GM18907 (cell line): ENCODE measurements at regions not wholly inside any gene's neighbourhood (a gene's known extent, or its start where the extent isn't known, plus 50 kb on each side); places are given as distances from the start of the nearest gene placed in this dataset.
"Not testable (repeated sequence)": the region's sequence is repeated elsewhere in the genome, so short reads cannot be mapped to it uniquely, and the experiment has no call there.

ENCODE experiments used
- ATAC-seq: cut with Tn5 transposase; IDR thresholded peaks from one replicate; pipeline ENCODE4 v1.9.1; 2021; ENCODE audit warnings: mild to moderate bottlenecking, moderate library complexity; ENCODE audit not compliant: unreplicated experiment

DNA sequence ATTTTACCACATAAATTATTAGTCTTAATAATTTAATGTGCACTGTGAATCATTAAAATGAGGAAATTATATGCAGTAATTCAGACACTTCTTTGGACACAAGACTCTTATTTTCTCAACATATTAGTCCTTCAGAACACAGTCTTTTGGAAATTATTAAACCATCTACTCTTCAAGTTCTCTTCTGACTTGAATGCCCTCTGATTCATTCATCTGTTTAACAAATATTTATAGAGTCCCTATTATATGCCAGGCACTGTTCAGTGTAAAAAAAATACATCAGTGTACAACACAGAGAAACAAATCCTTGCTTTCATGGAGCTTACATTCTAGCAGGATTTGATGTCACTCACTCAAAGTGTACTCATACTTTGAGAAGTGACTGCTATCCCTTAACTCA is 163.4 kb upstream of the IL12B start:
- no peak for ATAC-seq

DNA sequence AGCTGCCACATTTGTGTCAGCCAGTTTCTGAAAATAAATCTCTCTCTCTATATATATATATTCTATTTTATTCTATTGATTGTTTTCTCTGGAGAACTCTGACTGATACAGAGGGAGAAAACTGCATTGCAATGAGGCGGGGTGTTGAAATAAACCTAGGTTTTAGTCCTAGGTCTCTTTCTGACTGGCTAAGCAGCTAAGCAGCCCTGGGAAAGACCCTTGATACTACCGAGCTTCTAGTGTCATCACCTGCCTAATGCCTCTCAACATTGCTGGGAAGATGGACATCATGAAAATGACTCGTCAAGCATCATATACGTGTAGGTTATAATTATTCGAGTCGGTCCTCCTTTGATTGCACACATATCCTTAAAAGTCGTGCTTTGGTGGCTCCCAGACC is 166.5 kb upstream of the IL12B start:
- ATAC-seq = no peak

DNA sequence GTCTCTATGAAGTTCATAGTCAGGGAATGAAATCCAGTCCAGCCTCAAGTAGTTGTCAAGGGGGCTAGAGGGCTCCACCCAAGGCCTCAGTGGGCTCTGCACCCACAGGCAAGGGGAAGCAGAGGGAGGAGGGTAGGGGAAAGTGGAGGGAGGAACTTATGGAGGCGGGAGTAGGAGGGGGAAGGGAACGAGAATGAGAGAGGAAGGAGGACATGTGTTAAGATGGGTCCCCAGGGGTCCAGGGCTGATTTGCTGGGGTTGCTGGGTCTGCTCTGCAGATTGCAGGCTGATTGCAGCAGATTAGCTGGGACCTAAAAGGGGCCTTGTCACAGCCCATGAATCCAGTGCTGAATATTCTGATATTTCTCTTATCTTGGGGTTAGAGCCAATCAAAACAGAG is 166.9 kb upstream of the IL12B start:
- no peak for ATAC-seq

DNA sequence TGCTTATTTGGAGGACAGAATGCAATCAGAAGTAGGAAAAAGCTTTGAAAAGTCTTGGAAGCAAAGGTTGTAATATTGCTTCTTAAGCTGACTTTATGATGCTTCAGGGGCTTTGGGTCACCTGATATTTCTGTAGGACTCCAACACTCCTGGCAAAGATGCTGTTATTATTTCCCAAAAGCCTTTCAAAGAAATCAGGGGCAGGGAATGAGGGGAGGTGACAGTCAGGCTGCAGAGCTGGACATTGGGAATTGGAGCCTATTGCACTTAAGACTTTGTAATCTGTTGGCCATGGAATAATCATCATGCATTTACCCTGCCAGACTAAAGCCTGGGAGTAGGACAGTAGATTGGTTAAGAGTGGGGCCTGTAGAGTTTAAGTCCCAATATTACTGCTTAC is 168.3 kb upstream of the IL12B start:
- ATAC-seq = no peak

DNA sequence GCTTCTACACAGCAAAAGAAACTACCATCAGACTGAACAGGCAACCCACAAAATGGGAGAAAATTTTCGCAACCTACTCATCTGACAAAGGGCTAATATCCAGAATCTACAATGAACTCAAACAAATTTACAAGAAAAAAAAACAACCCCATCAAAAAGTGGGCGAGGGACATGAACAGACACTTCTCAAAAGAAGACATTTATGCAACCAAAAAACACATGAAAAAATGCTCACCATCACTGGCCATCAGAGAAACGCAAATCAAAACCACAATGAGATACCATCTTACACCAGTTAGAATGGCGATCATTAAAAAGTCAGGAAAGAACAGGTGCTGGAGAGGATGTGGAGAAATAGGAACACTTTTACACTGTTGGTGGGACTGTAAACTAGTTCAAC is 171.8 kb upstream of the IL12B start:
- not testable (repeated sequence) for ATAC-seq

GRCh38 chr5:159503236-159503635 is 172.9 kb upstream of the IL12B start:
- ATAC-seq = no peak

DNA sequence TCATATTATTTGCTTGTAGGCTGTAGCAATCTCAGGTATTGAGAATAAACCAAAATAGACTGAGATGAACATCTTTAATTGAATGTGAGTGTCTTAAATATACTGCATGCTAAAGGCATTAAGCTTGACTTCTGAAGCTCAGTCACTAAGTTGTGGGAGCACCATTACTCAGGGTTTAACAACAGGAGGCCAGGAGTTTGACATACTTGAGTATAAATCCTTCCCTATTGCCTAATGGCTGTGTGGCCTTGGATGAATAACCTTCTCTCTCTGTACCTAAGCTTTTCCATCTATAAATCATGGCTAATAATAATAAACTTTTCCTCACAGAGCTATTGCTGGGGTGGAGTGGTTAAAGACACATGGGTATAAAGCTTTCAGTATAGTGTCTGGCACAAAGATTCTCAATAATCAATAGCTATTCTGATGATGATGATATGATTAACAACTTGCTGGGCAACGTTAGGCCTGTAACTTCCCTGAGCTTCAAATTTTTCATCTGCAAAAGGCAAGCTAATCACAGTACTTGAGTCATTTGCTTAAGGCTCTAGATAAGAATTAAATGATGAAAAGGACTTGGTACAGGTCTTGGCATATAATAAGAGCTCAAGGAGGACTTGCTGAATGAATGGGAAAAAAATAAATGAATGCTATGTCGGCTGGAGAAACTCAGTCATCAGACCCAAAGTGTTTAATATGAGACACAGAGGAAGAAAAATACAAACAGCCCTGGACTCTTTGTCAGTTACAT is 174.0 kb upstream of the IL12B start:
- no peak for ATAC-seq

GRCh38 chr5:159504857-159505304 is 174.6 kb upstream of the IL12B start:
- ATAC-seq = no peak

GRCh38 chr5:159507055-159507454 is 176.8 kb upstream of the IL12B start:
- no peak for ATAC-seq

DNA sequence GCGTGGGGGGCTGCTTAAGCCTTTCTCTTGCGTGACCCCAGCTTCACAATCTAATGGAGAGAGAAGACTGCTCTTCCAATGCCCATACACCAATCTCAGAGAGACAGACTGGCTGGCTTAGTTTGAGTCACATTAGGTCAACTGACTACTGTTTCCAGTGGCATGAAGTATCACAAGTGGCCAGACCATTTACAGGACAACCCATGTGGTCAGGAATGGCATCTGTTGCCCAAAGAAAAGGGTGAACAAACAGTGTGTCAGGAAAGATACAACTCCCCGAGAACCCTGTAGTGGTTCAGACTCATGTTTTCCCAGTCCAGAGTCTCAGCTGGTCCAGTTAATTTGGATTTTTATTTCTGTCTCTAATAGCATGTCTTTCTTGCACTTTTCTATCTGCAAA is 177.4 kb upstream of the IL12B start:
- no peak for ATAC-seq

- ATAC-seq = no peak
These were observed 178.1 kb upstream of the IL12B start for GRCh38 chr5:159508344-159508743.

- ATAC-seq = no peak
These were observed 178.8 kb upstream of the IL12B start for GRCh38 chr5:159509002-159509660.

GRCh38 chr5:159510282-159510681 is 180.0 kb upstream of the IL12B start:
- no peak for ATAC-seq

DNA sequence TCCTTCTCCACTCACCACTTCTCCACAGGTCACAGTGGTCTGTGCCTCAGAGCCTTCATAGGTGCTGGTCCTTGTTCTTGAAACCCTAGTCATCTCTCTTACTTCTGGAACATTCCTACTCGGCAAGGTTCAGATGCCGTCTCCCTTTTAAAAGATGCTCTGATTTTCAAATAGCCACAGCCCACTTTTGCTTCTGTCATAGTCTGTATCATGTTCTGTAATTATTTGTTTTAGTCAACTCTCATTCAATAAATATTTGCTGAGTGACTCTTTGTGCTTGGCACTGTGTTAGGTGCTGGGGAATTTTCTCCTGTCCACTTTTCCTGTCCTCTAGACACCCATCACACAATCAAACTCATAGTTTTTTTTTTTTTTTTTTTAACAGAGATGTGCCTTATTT is 181.3 kb upstream of the IL12B start:
- no peak for ATAC-seq

DNA sequence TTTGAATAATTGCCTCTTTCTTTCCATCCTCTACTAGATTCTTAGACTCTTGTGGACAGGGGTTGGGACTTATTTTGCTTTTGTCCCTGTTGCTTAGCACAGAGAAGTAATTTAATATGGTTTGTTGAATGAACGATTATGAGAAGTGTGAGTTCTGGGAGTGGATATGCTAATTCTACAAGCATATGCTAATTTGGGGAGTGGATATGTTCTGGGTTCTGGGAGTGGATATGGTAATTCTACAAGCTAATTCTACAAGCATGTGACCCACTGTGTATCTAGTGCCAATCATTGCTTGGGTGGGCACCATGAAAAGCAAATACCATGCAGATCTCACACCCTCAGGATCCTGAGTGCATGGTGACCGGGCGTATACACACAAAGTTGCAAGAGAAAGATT is 181.8 kb upstream of the IL12B start:
- ATAC-seq = no peak

DNA sequence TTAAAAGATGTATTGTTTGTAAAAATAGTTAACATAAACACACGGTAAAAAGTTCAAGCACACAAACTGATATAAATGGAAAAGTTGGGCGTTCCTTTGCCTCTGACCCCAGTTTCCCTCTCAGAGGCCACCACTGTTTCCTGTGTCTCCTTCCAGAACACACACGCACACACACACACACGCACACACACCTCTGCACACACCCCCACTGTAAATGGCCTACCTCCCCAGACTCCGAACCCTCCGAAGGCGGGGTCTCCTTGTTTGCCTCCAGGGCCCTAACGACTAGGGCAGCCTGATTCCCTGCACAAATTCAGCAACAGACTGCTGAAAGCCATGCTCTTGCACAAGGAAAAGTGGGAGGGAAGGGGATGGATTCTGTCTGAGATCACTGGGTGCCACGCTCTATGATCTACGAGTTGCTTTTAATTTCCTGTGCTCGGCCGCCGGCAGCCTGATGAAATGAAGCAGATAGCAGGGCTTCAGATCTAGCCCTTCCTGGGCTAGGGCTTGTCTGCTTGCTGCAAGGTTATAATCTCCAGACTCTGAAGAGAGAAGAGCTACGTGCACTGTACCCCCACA is 184.0 kb upstream of the IL12B start:
- ATAC-seq = no peak

DNA sequence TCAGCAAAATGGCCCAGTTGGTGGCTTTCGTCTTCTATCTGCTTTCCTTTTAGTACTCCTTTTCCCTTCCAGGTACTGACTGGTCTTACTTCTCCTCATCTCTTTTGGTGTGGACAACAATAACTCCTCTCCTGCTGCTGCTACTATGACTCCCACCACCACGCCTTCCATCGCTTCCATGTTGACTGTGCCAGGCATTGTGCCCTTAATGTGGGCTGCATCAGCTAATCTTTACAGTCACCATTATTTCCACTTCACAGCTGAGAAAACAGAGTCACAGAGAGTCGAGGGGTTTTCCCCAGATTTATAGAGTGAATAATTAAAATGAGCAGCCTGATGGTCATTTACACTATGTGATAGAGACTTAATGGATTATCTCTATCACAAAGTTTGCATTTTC is 184.9 kb upstream of the IL12B start:
- ATAC-seq = no peak

DNA sequence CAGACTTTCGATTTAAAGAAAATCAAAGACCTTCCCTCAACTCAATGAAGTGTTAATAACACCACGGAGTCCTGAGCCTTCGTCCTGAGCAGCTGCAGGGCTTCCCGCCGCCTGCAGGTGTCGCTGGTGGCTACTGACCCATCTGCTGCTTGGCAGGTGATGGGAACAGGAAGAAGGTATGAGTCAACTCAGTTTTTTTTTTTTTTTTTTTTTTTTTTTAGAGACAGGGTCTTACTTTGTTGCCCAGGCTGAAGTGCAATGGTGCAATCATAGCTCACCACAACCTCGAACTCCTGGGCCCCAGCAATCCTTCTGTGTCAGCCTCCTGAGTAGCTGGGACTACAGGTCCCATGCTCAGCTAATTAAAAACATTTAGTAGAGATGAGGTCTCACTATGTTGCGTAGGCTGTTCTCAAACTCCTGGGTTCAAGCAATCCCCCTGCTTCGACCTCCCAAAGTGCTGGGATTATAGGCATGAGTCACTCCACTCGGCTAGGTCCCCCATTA is 185.7 kb upstream of the IL12B start:
- ATAC-seq = peak; percentile 93

GRCh38 chr5:159518371-159518770 is 188.1 kb upstream of the IL12B start:
- ATAC-seq = no peak

GRCh38 chr5:159519365-159519764 is 189.1 kb upstream of the IL12B start:
- ATAC-seq = no peak

DNA sequence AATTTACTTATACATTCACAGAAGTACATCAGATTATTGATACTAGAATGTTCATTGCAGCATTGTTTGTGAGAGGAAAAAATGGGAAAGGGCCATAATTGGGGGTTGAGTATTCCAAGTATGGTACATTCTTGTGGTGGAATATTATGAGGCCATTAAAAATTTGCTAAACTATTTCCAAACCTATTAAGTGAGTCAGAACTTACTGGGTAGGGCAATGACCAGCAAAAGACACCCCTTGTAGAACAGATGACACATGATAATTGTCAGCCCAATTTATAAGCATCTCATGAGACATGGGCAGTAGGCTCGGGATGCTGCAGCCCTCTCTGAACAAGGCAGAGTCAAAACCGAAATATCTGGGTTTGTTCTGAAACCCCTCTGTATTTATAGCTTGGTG is 192.6 kb upstream of the IL12B start:
- ATAC-seq = no peak

DNA sequence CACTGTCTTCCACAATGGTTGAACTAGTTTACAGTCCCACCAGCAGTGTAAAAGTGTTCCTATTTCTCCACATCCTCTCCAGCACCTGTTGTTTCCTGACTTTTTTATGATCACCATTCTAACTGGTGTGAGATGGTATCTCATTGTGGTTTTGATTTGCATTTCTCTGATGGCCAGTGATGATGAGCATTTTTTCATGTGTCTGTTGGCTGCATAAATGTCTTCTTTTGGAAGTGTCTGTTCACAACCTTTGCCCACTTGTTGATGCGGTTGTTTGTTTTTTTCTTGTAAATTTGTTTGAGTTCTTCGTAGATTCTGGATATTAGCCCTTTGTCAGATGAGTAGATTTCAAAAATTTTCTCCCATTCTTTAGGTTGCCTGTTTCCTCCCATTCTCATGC is 194.0 kb upstream of the IL12B start:
- ATAC-seq = not testable (repeated sequence)
